Mesenchymal stem cell (in vitro differentiated cells and primary cell): ENCODE measurements at regions not wholly inside any gene's neighbourhood (a gene's known extent, or its start where the extent isn't known, plus 50 kb on each side); places are given as distances from the start of the nearest gene placed in this dataset.

Source experiments
- DNase-seq: peaks from one replicate; pipeline ENCODE4 v3.0.0-alpha.2; 2013
- H2AFZ ChIP-seq: one replicate; pipeline ENCODE4 v1.6.1; 2013; ENCODE audit warnings: low read depth, mild to moderate bottlenecking, control low read depth, inconsistent platforms, low read length, moderate library complexity
- H2AK5ac ChIP-seq: 2 replicates; pipeline ENCODE4 v1.6.1; 2013; ENCODE audit warnings: low read length, moderate library complexity, mild to moderate bottlenecking, inconsistent platforms; ENCODE audit not compliant: severe bottlenecking
- H2BK120ac ChIP-seq: one replicate; pipeline ENCODE4 v1.6.1; 2013; ENCODE audit warnings: low read depth, mild to moderate bottlenecking, inconsistent platforms, low read length, moderate library complexity
- H2BK12ac ChIP-seq, 2 experiments: one replicate each; pipeline ENCODE4 v1.6.1; 2013; ENCODE audit warnings: inconsistent platforms in 2 of 2, low read length in 2 of 2, mild to moderate bottlenecking in 2 of 2, moderate library complexity in 2 of 2, control low read depth in 1 of 2
- H2BK15ac ChIP-seq: one replicate; pipeline ENCODE4 v1.6.1; 2013; ENCODE audit warnings: mild to moderate bottlenecking, low read depth, inconsistent platforms; ENCODE audit not compliant: poor library complexity, severe bottlenecking
- H2BK5ac ChIP-seq: 2 replicates; pipeline ENCODE4 v1.6.1; 2013; ENCODE audit warnings: low read depth, mild to moderate bottlenecking, low read length, control low read depth, inconsistent platforms; ENCODE audit not compliant: poor library complexity, severe bottlenecking
- H3K14ac ChIP-seq, 2 experiments: one replicate each; pipeline ENCODE4 v1.6.1; 2013; ENCODE audit warnings: inconsistent platforms in 2 of 2, low read length in 2 of 2, control low read depth in 1 of 2, mild to moderate bottlenecking in 1 of 2, moderate library complexity in 1 of 2
- H3K18ac ChIP-seq, 2 experiments: one replicate each; pipeline ENCODE4 v1.6.1; 2013; ENCODE audit warnings: inconsistent platforms in 2 of 2, low read length in 2 of 2, control low read depth in 1 of 2, low read depth in 1 of 2, mild to moderate bottlenecking in 1 of 2
- H3K23ac ChIP-seq, 2 experiments: one replicate each; pipeline ENCODE4 v1.6.1; 2013; ENCODE audit warnings: inconsistent platforms in 2 of 2, low read length in 2 of 2, mild to moderate bottlenecking in 2 of 2, moderate library complexity in 2 of 2, control low read depth in 1 of 2
- H3K27ac ChIP-seq: 2 replicates; pipeline ENCODE4 v1.5.1; 2013; ENCODE audit warnings: mild to moderate bottlenecking, moderate library complexity, low read length, control low read depth, inconsistent platforms; ENCODE audit not compliant: poor library complexity, severe bottlenecking
- H3K27me3 ChIP-seq, 2 experiments: 2 replicates each; pipeline versions ENCODE4 v1.6.1 to v1.7.0; 2013; ENCODE audit warnings: low read length in 2 of 2, mild to moderate bottlenecking in 2 of 2, moderate library complexity in 2 of 2, control low read depth in 1 of 2, inconsistent platforms in 1 of 2; ENCODE audit not compliant: control insufficient read depth in 1 of 2, insufficient read depth in 1 of 2
- H3K36me3 ChIP-seq, 2 experiments: 2 replicates each; pipeline versions ENCODE4 v1.6.1 to v1.7.0; 2013; ENCODE audit warnings: low read length in 2 of 2, control low read depth in 1 of 2, inconsistent platforms in 1 of 2, low read depth in 1 of 2, mild to moderate bottlenecking in 1 of 2; ENCODE audit not compliant: insufficient read depth in 2 of 2, control insufficient read depth in 1 of 2
- H3K4ac ChIP-seq, 2 experiments: one replicate each; pipeline ENCODE4 v1.6.1; 2013; ENCODE audit warnings: inconsistent platforms in 2 of 2, low read length in 2 of 2, mild to moderate bottlenecking in 2 of 2, moderate library complexity in 2 of 2, control low read depth in 1 of 2, low read depth in 1 of 2
- H3K4me1 ChIP-seq: 2 replicates; pipeline ENCODE4 v1.6.1; 2013; ENCODE audit warnings: low read depth, low read length, control low read depth; ENCODE audit not compliant: control insufficient read depth, insufficient read depth
- H3K4me2 ChIP-seq: 2 replicates; pipeline ENCODE4 v1.6.1; 2013; ENCODE audit warnings: low read length, mild to moderate bottlenecking, inconsistent platforms; ENCODE audit not compliant: poor library complexity, severe bottlenecking
- H3K4me3 ChIP-seq, 2 experiments: 2 replicates each; pipeline versions ENCODE4 v1.5.1 to v1.7.0; 2013; ENCODE audit warnings: low read length in 2 of 2, mild to moderate bottlenecking in 2 of 2, control low read depth in 1 of 2, low read depth in 1 of 2; ENCODE audit not compliant: insufficient read depth in 1 of 2
- H3K79me1 ChIP-seq: replicated peaks from 2 replicates; pipeline ENCODE4 v1.6.1; 2013; ENCODE audit warnings: mild to moderate bottlenecking, control low read depth, low read length, inconsistent platforms; ENCODE audit not compliant: poor library complexity, severe bottlenecking
- H3K9ac ChIP-seq: 2 replicates; pipeline ENCODE4 v1.7.0; 2013; ENCODE audit warnings: mild to moderate bottlenecking, low read length, moderate library complexity
- H3K9me3 ChIP-seq: 2 replicates; pipeline ENCODE4 v1.7.0; 2013; ENCODE audit warnings: mild to moderate bottlenecking, low read length; ENCODE audit not compliant: control insufficient read depth
- H4K8ac ChIP-seq: one replicate; pipeline ENCODE4 v1.6.1; 2013; ENCODE audit warnings: inconsistent platforms, mild to moderate bottlenecking, low read length, moderate library complexity
- H4K91ac ChIP-seq: one replicate; pipeline ENCODE4 v1.6.1; 2013; ENCODE audit warnings: mild to moderate bottlenecking, low read length, inconsistent platforms
- WGBS: methylation state at CpG from one replicate; pipeline ENCODE4 v1.1.7; 2013; ENCODE audit warnings: mixed read lengths; 5-methylcytosine and 5-hydroxymethylcytosine counted together

- no peak overlapping the region for H3K4me3 ChIP-seq
- no peaks in the 10 kb centered on the region for H3K27me3 ChIP-seq
- DNase-seq = no peak
- no peak overlapping the region for H3K18ac ChIP-seq
- H3K9ac ChIP-seq = no peak overlapping the region
- no peak overlapping the region for H2AFZ ChIP-seq
- H2BK120ac ChIP-seq = no peak overlapping the region
- H3K23ac ChIP-seq = no peak overlapping the region
- no peak overlapping the region for H2BK15ac ChIP-seq
- H3K4ac ChIP-seq = no peak overlapping the region
- no peak overlapping the region for H4K8ac ChIP-seq
- H2BK5ac ChIP-seq = no peak overlapping the region
- no peak overlapping the region for H3K14ac ChIP-seq
- no peak overlapping the region for H2BK12ac ChIP-seq
- no peaks in the 10 kb centered on the region for H3K36me3 ChIP-seq
- no peaks in the 10 kb centered on the region for H3K9me3 ChIP-seq
- no peaks in the 10 kb centered on the region for H3K79me1 ChIP-seq
- no peak overlapping the region for H2AK5ac ChIP-seq
- H3K4me1 ChIP-seq = no peaks in the 10 kb centered on the region
- H3K4me2 ChIP-seq = no peak overlapping the region
- WGBS = 90% methylated on average over 3 of the region's 4 CpGs
- H3K27ac ChIP-seq = no peak overlapping the region
- no peak overlapping the region for H4K91ac ChIP-seq
Measured at GRCh38 chr5:87787086-87787485, 374.4 kb upstream of the CCNH start.

GRCh38 chr5:87786471-87786870, 373.7 kb upstream of the CCNH start:
- H3K4me2 ChIP-seq = no peak overlapping the region
- H3K9me3 ChIP-seq = no peaks in the 10 kb centered on the region
- H2BK12ac ChIP-seq = no peak overlapping the region
- no peak overlapping the region for H2BK120ac ChIP-seq
- no peak overlapping the region for H2AFZ ChIP-seq
- H2AK5ac ChIP-seq = no peak overlapping the region
- H3K9ac ChIP-seq = no peak overlapping the region
- H3K14ac ChIP-seq = no peak overlapping the region
- H3K4me3 ChIP-seq = no peak overlapping the region
- H3K36me3 ChIP-seq = no peaks in the 10 kb centered on the region
- no peak overlapping the region for H3K27ac ChIP-seq
- H3K23ac ChIP-seq = no peak overlapping the region
- H3K4ac ChIP-seq = no peak overlapping the region
- no peak overlapping the region for H2BK15ac ChIP-seq
- H3K79me1 ChIP-seq = no peaks in the 10 kb centered on the region
- no peak overlapping the region for H3K18ac ChIP-seq
- no peaks in the 10 kb centered on the region for H3K27me3 ChIP-seq
- WGBS = no CpG with 5 or more reads among the region's 1 CpG
- H4K91ac ChIP-seq = no peak overlapping the region
- H3K4me1 ChIP-seq = no peaks in the 10 kb centered on the region
- no peak overlapping the region for H2BK5ac ChIP-seq
- H4K8ac ChIP-seq = no peak overlapping the region
- DNase-seq = no peak

DNA sequence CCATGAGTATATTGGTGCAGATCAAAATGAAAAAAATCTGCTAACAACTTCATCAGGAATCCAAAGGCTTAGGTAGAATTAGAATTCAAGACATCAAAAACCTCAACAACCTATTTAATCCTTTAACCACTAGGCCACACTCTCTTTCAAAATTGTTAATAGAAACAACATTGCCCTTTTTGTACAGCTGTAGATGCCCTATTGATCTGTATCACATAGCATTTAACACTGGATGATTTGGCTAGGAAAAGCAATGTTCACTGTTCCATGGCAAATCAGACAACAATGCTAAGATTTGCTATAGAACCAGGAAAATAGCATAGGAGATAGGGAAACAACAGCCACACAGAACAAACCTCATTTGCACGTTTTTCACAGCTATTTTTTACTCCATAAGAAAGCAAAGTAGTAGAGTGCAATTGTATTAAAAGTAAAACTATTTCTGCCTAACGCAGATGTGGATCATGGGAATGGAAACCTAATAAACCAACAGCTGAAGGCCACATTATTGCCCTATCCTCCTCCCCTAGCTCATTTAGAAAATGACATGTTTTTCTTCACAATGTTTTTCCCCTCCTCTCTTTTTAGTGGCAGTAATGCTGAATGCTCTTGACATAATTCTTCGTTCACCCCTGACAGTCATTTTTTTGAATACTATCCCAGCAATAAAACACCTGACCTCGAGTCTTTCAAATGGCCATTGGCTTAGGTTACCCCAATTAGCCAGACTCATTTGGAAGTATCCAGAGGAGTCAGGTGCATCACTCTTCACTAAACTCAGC, 373.0 kb upstream of the CCNH start:
- no peaks in the 10 kb centered on the region for H3K79me1 ChIP-seq
- no peak overlapping the region for H4K91ac ChIP-seq
- H2BK15ac ChIP-seq = no peak overlapping the region
- H2AFZ ChIP-seq = no peak overlapping the region
- H3K14ac ChIP-seq = no peak overlapping the region
- no peak for DNase-seq
- H3K9me3 ChIP-seq = no peaks in the 10 kb centered on the region
- no peak overlapping the region for H3K4me3 ChIP-seq
- H3K4ac ChIP-seq = no peak overlapping the region
- H3K36me3 ChIP-seq = no peaks in the 10 kb centered on the region
- H3K27ac ChIP-seq = no peak overlapping the region
- H4K8ac ChIP-seq = no peak overlapping the region
- no peak overlapping the region for H3K9ac ChIP-seq
- H2BK5ac ChIP-seq = no peak overlapping the region
- H3K23ac ChIP-seq = no peak overlapping the region
- no peak overlapping the region for H2BK12ac ChIP-seq
- no peak overlapping the region for H2AK5ac ChIP-seq
- 82% methylated on average over 3 of the region's 4 CpGs for WGBS
- H3K27me3 ChIP-seq = no peaks in the 10 kb centered on the region
- H2BK120ac ChIP-seq = no peak overlapping the region
- H3K4me1 ChIP-seq = no peaks in the 10 kb centered on the region
- no peak overlapping the region for H3K18ac ChIP-seq
- H3K4me2 ChIP-seq = no peak overlapping the region

GRCh38 chr5:87784879-87785495, 372.3 kb upstream of the CCNH start:
- no peak overlapping the region for H3K18ac ChIP-seq
- H4K91ac ChIP-seq = no peak overlapping the region
- no peak overlapping the region for H2BK5ac ChIP-seq
- H4K8ac ChIP-seq = no peak overlapping the region
- no peak overlapping the region for H3K27ac ChIP-seq
- no peak overlapping the region for H3K23ac ChIP-seq
- H3K4ac ChIP-seq = no peak overlapping the region
- 50% methylated on average over 3 of the region's 4 CpGs for WGBS
- H2AFZ ChIP-seq = no peak overlapping the region
- H3K79me1 ChIP-seq = no peaks in the 10 kb centered on the region
- H3K4me3 ChIP-seq = no peak overlapping the region
- no peak overlapping the region for H3K14ac ChIP-seq
- DNase-seq = no peak
- no peaks in the 10 kb centered on the region for H3K9me3 ChIP-seq
- no peaks in the 10 kb centered on the region for H3K27me3 ChIP-seq
- no peaks in the 10 kb centered on the region for H3K4me1 ChIP-seq
- no peak overlapping the region for H2AK5ac ChIP-seq
- no peak overlapping the region for H2BK12ac ChIP-seq
- H3K9ac ChIP-seq = no peak overlapping the region
- no peak overlapping the region for H2BK120ac ChIP-seq
- no peak overlapping the region for H3K4me2 ChIP-seq
- no peaks in the 10 kb centered on the region for H3K36me3 ChIP-seq
- H2BK15ac ChIP-seq = no peak overlapping the region
